Suprapubic skin (tissue), 4 donors: ENCODE measurements at regions not wholly inside any gene's neighbourhood (a gene's known extent, or its start where the extent isn't known, plus 50 kb on each side); places are given as distances from the start of the nearest gene placed in this dataset.

Experiments used
- DNase-seq, 2 donors: peaks; one replicate each; pipeline ENCODE4 v3.0.0-alpha.2; 2019; ENCODE audit warnings: low spot score in 2 of 2
- H3K27ac ChIP-seq: fragments of 200-600 bp; sonication (generic); one replicate; pipeline ENCODE4 v1.5.1; 2019
- H3K27me3 ChIP-seq: fragments of 200-600 bp; sonication (generic); one replicate; pipeline ENCODE4 v1.5.1; 2019
- H3K36me3 ChIP-seq: fragments of 200-600 bp; sonication (generic); one replicate; pipeline ENCODE4 v1.5.1; 2019
- H3K4me1 ChIP-seq: fragments of 200-600 bp; sonication (generic); one replicate; pipeline ENCODE4 v1.5.1; 2019
- H3K4me3 ChIP-seq: fragments of 200-600 bp; sonication (generic); one replicate; pipeline ENCODE4 v1.5.1; 2019; ENCODE audit warnings: mild to moderate bottlenecking
- H3K9me3 ChIP-seq: fragments of 200-600 bp; sonication (generic); one replicate; pipeline ENCODE4 v1.5.1; 2019
- CTCF ChIP-seq, 2 donors: fragments of 200-600 bp in 1 of 2; fragments of 450-650 bp in 1 of 2; sonication (generic) in 1 of 2; IDR thresholded peaks; one replicate each; pipeline ENCODE4 v1.5.1; 2016 to 2019; ENCODE audit warnings: antibody characterized with exemption in 2 of 2, mild to moderate bottlenecking in 1 of 2, moderate library complexity in 1 of 2
- EP300 ChIP-seq: sonication (generic); formaldehyde crosslinking; IDR thresholded peaks from one replicate; pipeline ENCODE4 v1.6.1; 2017; ENCODE audit warnings: antibody characterized with exemption
- POLR2A ChIP-seq, 2 donors: fragments of 450-650 bp; IDR thresholded peaks; one replicate each; pipeline ENCODE4 v1.6.1; 2017; ENCODE audit warnings: antibody characterized with exemption in 2 of 2, mild to moderate bottlenecking in 2 of 2, moderate library complexity in 2 of 2
- POLR2AphosphoS5 ChIP-seq, 3 donors: sonication (generic); formaldehyde crosslinking; IDR thresholded peaks; one replicate each; pipeline ENCODE4 v1.6.1; 2017; ENCODE audit warnings: antibody characterized with exemption in 3 of 3
- WGBS: methylation state at CpG from one replicate; pipeline ENCODE4 v1.1.5; 2018; 5-methylcytosine and 5-hydroxymethylcytosine counted together

GRCh38 chr5:67248703-67249589, 52.3 kb upstream of the CD180 start:
- TF ChIP-seq POLR2A (IDR thresholded peaks at IDR 0.05) (no peak), POLR2AphosphoS5 (IDR thresholded peaks at IDR 0.05) (peak in 2 of 3 donors; percentile 58 to 91), CTCF (IDR thresholded peaks at IDR 0.05) (no peak), EP300 (peak; percentile 22)
- H3K4me1 ChIP-seq, result peaks cover 42% of the 10 kb centered on the region
- 43% methylated on average over 5 of the region's 5 CpGs for WGBS
- no peak overlapping the region for H3K4me3 ChIP-seq
- no peaks in the 10 kb centered on the region for H3K36me3 ChIP-seq
- H3K27ac ChIP-seq, result peak overlapping the region; percentile 48
- H3K27me3 ChIP-seq, result no peaks in the 10 kb centered on the region
- no peak for DNase-seq
- H3K9me3 ChIP-seq, result no peaks in the 10 kb centered on the region

GRCh38 chr5:67246546-67247268, 50.1 kb upstream of the CD180 start:
- 43% methylated on average over 5 of the region's 5 CpGs for whole genome bisulfite sequencing
- no peak for DNase-seq
- Histone ChIP-seq H3K27ac (peak overlapping the region; percentile 13), H3K9me3 (no peaks in the 10 kb centered on the region), H3K36me3 (no peaks in the 10 kb centered on the region), H3K27me3 (no peaks in the 10 kb centered on the region), H3K4me3 (no peak overlapping the region), H3K4me1 (peaks cover 42% of the 10 kb centered on the region)
- TF ChIP-seq POLR2AphosphoS5 (IDR thresholded peaks at IDR 0.05) (no peak), CTCF (IDR thresholded peaks at IDR 0.05) (no peak), POLR2A (IDR thresholded peaks at IDR 0.05) (no peak), EP300 (no peak)
